K562 (cell line): ENCODE measurements at regions not wholly inside any gene's neighbourhood (a gene's known extent, or its start where the extent isn't known, plus 50 kb on each side); places are given as distances from the start of the nearest gene placed in this dataset.

Experiments
- ATAC-seq: fragments of 200-7000 bp; cut with Tn5 transposase; 3 replicates; pipeline ENCODE4 v1.9.1; 2020; ENCODE audit warnings: moderate library complexity
- BruUV-seq: library from RNA; stranded (reverse); fragments of 400-500 nt; replicated peaks from 2 replicates; lab custom pipeline; 2021; lab: Mats Ljungman, UMichigan
- CTCF ChIA-PET: fragments of 300-600 bp; formaldehyde crosslinking; extraction: SDS; loops from one replicate; lab custom pipeline; 2021; ENCODE audit warnings: low intra/inter-chr PET ratio; lab: Yijun Ruan, JAX
- POLR2A ChIA-PET: fragments of 300-600, 350-650 bp; sonication (Branson Sonifier 250); formaldehyde crosslinking; extraction: SDS; loops from one replicate; lab custom pipeline; 2021; ENCODE audit warnings: antibody characterized with exemption, inconsistent platforms; lab: Yijun Ruan, JAX
- DNase-seq, 4 experiments: peaks; one replicate each; pipeline versions ENCODE4 v3.0.0 to v3.0.0-alpha.2; 2011 to 2018; ENCODE audit warnings: low spot score in 3 of 4, mixed read lengths in 3 of 4; ENCODE audit errors: extremely low read depth in 1 of 4
- FAIRE-seq: peaks from 2 replicates; lab custom pipeline; 2011; peaks lifted over from hg19 to GRCh38; lab: Jason Lieb, UNC
- H2AFZ ChIP-seq: 2 replicates; pipeline ENCODE4 v1.6.0; 2011; ENCODE audit warnings: low read depth, low read length, control low read depth, inconsistent platforms
- H3K27ac ChIP-seq: fragments of 200-600 bp; 3 replicates; pipeline ENCODE4 v1.8.0; 2011; ENCODE audit warnings: low read depth, mild to moderate bottlenecking, control low read depth, inconsistent platforms, low read length, moderate library complexity, mixed read lengths; ENCODE audit errors: extremely low read depth
- H3K27me3 ChIP-seq, 2 experiments: fragments of 300-600 bp in 1 of 2; 2 replicates in 1 of 2; 3 replicates in 1 of 2; pipeline versions ENCODE4 v1.6.0 to v1.8.0; 2011; ENCODE audit warnings: inconsistent platforms in 2 of 2, low read length in 2 of 2, mild to moderate bottlenecking in 1 of 2, mixed read lengths in 1 of 2, moderate library complexity in 1 of 2; ENCODE audit not compliant: control insufficient read depth in 2 of 2, insufficient read depth in 2 of 2
- H3K36me3 ChIP-seq: fragments of 300-600 bp; 3 replicates; pipeline ENCODE4 v1.8.0; 2011; ENCODE audit warnings: mild to moderate bottlenecking, low read length, inconsistent platforms; ENCODE audit not compliant: control insufficient read depth, insufficient read depth
- H3K4me1 ChIP-seq, 2 experiments: fragments of 200-600 bp in 1 of 2; replicated peaks in 1 of 2; 2 replicates in 1 of 2; 3 replicates in 1 of 2; pipeline versions ENCODE4 v1.5.1 to v1.8.0; 2011; ENCODE audit warnings: inconsistent platforms in 2 of 2, low read length in 2 of 2, mild to moderate bottlenecking in 1 of 2, mixed read lengths in 1 of 2, moderate library complexity in 1 of 2; ENCODE audit not compliant: control insufficient read depth in 2 of 2, insufficient read depth in 2 of 2
- H3K4me2 ChIP-seq: 2 replicates; pipeline ENCODE4 v1.6.1; 2011; ENCODE audit warnings: low read length, control low read depth, inconsistent platforms, mixed read lengths; ENCODE audit not compliant: insufficient read depth
- H3K4me3 ChIP-seq: fragments of 200-600 bp; sonication (generic), shearing (Covaris generic); 2 replicates; pipeline ENCODE4 v1.5.1; 2016; ENCODE audit warnings: control low read depth, inconsistent platforms
- H3K79me2 ChIP-seq: fragments of 200-600 bp; 3 replicates; pipeline ENCODE4 v1.8.0; 2011; ENCODE audit warnings: low read length, inconsistent platforms; ENCODE audit not compliant: control insufficient read depth, insufficient read depth
- H3K9ac ChIP-seq, 2 experiments: 2 replicates each; pipeline versions ENCODE4 v1.6.0 to v1.6.1; 2011; ENCODE audit warnings: low read depth in 2 of 2, low read length in 2 of 2, control low read depth in 1 of 2, inconsistent platforms in 1 of 2, mild to moderate bottlenecking in 1 of 2, mixed read lengths in 1 of 2; ENCODE audit not compliant: insufficient read depth in 1 of 2
- H3K9me1 ChIP-seq: one replicate; pipeline ENCODE4 v1.6.0; 2011; ENCODE audit warnings: inconsistent platforms, mild to moderate bottlenecking, low read length, moderate library complexity; ENCODE audit not compliant: control insufficient read depth, insufficient read depth
- H3K9me3 ChIP-seq: replicated peaks from 2 replicates; pipeline ENCODE4 v1.5.1; 2011; ENCODE audit warnings: low read depth, low read length, inconsistent platforms; ENCODE audit not compliant: control insufficient read depth, insufficient read depth
- H4K20me1 ChIP-seq: replicated peaks from 2 replicates; pipeline ENCODE4 v1.6.1; 2011; ENCODE audit warnings: low read length, inconsistent platforms, mixed read lengths; ENCODE audit not compliant: control insufficient read depth, insufficient read depth
- MTA1 ChIP-seq: fragments of 450-650 bp; IDR thresholded peaks from 2 replicates; pipeline ENCODE4 v1.6.1; 2017; ENCODE audit warnings: borderline replicate concordance
- OTX1 ChIP-seq: fragments of 450-650 bp; formaldehyde crosslinking; IDR thresholded peaks from 2 replicates; pipeline ENCODE4 v1.4.0; 2022; ENCODE audit warnings: mild to moderate bottlenecking
- SNIP1 ChIP-seq: fragments of 450-650 bp; IDR thresholded peaks from 2 replicates; pipeline ENCODE4 v1.7.1; 2017; ENCODE audit warnings: low read depth, mild to moderate bottlenecking
- TFAM ChIP-seq: fragments of 250-450 bp; sonication (Bioruptor Pico); conservative IDR thresholded peaks from 2 replicates; pipeline ENCODE4 v1.5.0; 2021; ENCODE audit warnings: mild to moderate bottlenecking, moderate library complexity
- YBX1 ChIP-seq: fragments of 450-650 bp; IDR thresholded peaks from 2 replicates; pipeline ENCODE4 v1.7.1; 2016; ENCODE audit warnings: mild to moderate bottlenecking
- ZNF311 ChIP-seq: fragments of 250-450 bp; sonication (Bioruptor Pico); IDR thresholded peaks from 2 replicates; pipeline ENCODE4 v1.4.0; 2020; ENCODE audit warnings: mild to moderate bottlenecking, moderate library complexity
- WGBS: fragments of 100-300 bp; shearing (Covaris generic); methylation state at CpG from one replicate; pipeline ENCODE4 v1.1.6; 2016; ENCODE audit warnings: low coverage, mixed read lengths; ENCODE audit not compliant: insufficient coverage; ENCODE audit errors: missing lambda C conversion rate; 5-methylcytosine and 5-hydroxymethylcytosine counted together
- in situ Hi-C: fragments of 300-500 bp; cut with MboI; formaldehyde crosslinking; loops from 4 replicates; pipeline ENCODE4 v1.15.0; 2018; ENCODE audit warnings: inconsistent platforms, mixed read lengths
- intact Hi-C: fragments of 100-400 bp; cut with micrococcal nuclease; formaldehyde crosslinking; loops from 2 replicates; pipeline ENCODE4 v1.14.2; 2022
- TF ChIP-seq, protein P1 (sequence below): sonication (generic); formaldehyde crosslinking; IDR thresholded peaks from 2 replicates; pipeline ENCODE4 v1.8.0; 2023; ENCODE audit warnings: missing genetic modification reagents, mild to moderate bottlenecking, borderline replicate concordance

DNA sequence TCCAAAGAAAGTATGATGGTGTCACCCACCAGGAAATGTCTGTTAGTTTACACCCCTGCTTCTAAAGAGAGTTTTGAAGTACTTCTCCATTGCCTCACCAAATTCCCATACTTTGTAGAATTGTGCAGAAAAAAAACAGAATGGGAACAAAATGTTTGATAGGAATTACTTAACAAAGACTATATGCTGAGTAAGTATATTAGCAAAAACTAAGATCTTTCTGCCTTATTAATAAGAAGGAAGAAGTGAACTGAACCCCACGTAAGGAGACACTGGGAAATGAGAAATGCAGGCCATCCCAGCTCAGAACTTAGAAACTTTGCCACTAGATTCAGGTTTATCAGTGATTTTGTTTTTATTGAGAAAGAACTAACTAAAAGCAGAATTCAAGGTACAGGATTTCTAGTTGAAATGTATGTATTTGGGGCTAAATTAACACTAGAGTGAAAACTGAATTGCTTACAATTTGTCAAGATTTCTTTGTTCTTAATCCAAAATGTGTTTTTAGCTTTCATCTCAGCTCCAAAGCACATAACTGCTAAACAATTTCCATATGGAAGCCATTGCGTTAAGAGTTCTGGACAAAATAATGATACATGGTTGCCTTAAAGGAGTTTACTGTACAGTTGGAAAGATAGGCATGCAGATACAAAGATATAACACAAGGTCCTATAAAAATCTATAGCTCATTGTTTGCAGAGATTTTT lies 102.7 kb upstream of the BMP5 start:
- WGBS = 0% methylated on average over 1 of the region's 2 CpGs
- no peaks in the 10 kb centered on the region for H3K36me3 ChIP-seq
- no peak for TF ChIP-seq ZNF311 (CRISPR knock-in tag)
- no peak for TF ChIP-seq MTA1
- TF ChIP-seq, protein P1, sequence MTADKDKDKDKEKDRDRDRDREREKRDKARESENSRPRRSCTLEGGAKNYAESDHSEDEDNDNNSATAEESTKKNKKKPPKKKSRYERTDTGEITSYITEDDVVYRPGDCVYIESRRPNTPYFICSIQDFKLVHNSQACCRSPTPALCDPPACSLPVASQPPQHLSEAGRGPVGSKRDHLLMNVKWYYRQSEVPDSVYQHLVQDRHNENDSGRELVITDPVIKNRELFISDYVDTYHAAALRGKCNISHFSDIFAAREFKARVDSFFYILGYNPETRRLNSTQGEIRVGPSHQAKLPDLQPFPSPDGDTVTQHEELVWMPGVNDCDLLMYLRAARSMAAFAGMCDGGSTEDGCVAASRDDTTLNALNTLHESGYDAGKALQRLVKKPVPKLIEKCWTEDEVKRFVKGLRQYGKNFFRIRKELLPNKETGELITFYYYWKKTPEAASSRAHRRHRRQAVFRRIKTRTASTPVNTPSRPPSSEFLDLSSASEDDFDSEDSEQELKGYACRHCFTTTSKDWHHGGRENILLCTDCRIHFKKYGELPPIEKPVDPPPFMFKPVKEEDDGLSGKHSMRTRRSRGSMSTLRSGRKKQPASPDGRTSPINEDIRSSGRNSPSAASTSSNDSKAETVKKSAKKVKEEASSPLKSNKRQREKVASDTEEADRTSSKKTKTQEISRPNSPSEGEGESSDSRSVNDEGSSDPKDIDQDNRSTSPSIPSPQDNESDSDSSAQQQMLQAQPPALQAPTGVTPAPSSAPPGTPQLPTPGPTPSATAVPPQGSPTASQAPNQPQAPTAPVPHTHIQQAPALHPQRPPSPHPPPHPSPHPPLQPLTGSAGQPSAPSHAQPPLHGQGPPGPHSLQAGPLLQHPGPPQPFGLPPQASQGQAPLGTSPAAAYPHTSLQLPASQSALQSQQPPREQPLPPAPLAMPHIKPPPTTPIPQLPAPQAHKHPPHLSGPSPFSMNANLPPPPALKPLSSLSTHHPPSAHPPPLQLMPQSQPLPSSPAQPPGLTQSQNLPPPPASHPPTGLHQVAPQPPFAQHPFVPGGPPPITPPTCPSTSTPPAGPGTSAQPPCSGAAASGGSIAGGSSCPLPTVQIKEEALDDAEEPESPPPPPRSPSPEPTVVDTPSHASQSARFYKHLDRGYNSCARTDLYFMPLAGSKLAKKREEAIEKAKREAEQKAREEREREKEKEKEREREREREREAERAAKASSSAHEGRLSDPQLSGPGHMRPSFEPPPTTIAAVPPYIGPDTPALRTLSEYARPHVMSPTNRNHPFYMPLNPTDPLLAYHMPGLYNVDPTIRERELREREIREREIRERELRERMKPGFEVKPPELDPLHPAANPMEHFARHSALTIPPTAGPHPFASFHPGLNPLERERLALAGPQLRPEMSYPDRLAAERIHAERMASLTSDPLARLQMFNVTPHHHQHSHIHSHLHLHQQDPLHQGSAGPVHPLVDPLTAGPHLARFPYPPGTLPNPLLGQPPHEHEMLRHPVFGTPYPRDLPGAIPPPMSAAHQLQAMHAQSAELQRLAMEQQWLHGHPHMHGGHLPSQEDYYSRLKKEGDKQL (CRISPR knock-in tag) = no peak
- no peak for TF ChIP-seq SNIP1
- TF ChIP-seq OTX1 (CRISPR knock-in tag) = no peak
- TF ChIP-seq TFAM (CRISPR knock-in tag) = no peak
- no peak for TF ChIP-seq YBX1
- TF ChIP-seq, all 486 proteins: peak for 0
- no peaks in the 10 kb centered on the region for H4K20me1 ChIP-seq
- no peaks in the 10 kb centered on the region for H3K9me3 ChIP-seq
- no peaks in the 10 kb centered on the region for H3K4me1 ChIP-seq
- DNase-seq (no peak), ATAC-seq (no peak), FAIRE-seq (no peak)
- no peaks in the 10 kb centered on the region for H3K79me2 ChIP-seq
- POLR2A ChIA-PET = no interaction called here
- CTCF ChIA-PET = no interaction called here
- intact Hi-C loops = no loop called here
- H3K9ac ChIP-seq = no peak overlapping the region
- no peaks in the 10 kb centered on the region for H3K27me3 ChIP-seq
- no peak overlapping the region for H3K4me2 ChIP-seq
- in situ Hi-C loops = no loop called here
- no peak overlapping the region for H2AFZ ChIP-seq
- H3K4me3 ChIP-seq = no peak overlapping the region
- H3K27ac ChIP-seq = no peak overlapping the region
- no peaks in the 10 kb centered on the region for H3K9me1 ChIP-seq
- no TSS peak for BruUV-seq
